GM18951 (cell line): ENCODE measurements at regions not wholly inside any gene's neighbourhood (a gene's known extent, or its start where the extent isn't known, plus 50 kb on each side); places are given as distances from the start of the nearest gene placed in this dataset.

ENCODE experiments used
- POLR2A ChIP-seq: IDR thresholded peaks from 4 replicates; pipeline ENCODE4 v1.6.1; 2011; ENCODE audit warnings: mild to moderate bottlenecking; ENCODE audit not compliant: insufficient read length, insufficient read depth; ENCODE audit errors: extremely low read depth
- in situ Hi-C: fragments of 300-500 bp; cut with MboI; formaldehyde crosslinking; loops from one replicate; pipeline ENCODE4 v1.12.0; 2022; ENCODE audit warnings: low sequenced_read_pairs, mixed read lengths, inconsistent platforms; ENCODE audit not compliant: unreplicated experiment

DNA sequence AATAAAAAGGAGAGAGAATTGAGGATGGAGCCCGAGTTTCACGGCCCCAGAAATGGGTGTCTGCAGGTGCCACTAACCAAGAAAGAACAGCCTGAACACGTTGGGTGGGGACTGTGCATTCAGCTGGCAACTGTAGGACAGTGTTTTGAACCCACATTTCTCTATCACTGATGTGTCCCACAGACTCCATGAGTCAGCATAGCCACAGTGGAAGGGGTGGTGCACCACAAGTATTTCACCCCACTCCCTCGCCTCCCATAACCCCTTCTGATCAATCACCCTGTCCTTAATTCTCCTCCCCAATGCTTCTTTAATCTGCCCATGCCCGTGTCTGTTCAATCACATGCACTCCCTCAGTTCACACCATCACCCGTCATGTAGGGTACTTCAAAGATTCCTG, 291.5 kb downstream of the ZNF516 start:
- TF ChIP-seq POLR2A = no peak

DNA sequence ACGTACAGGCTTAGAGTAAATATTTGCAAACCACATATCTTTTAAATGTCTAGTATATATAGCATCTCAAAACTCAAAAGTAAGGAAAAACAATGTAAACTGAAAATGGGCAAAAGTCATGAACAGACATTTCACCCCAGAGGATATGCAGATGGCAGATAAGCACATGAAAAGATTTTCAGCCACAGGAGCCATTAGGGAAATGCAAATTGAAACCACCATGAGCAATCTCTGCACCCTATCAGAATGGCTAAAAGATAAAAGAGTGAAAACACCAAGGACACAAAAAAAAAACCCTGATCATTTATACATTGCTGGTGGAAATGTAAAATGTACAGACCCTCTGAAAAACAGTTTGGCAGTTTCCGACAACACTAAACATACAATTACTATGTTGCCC, 292.7 kb downstream of the ZNF516 start:
- no peak for TF ChIP-seq POLR2A
- in situ Hi-C loops = no loop called here

More for the DNA sequence above, 291.5 kb downstream of the ZNF516 start:
- in situ Hi-C loops = no loop called here

DNA sequence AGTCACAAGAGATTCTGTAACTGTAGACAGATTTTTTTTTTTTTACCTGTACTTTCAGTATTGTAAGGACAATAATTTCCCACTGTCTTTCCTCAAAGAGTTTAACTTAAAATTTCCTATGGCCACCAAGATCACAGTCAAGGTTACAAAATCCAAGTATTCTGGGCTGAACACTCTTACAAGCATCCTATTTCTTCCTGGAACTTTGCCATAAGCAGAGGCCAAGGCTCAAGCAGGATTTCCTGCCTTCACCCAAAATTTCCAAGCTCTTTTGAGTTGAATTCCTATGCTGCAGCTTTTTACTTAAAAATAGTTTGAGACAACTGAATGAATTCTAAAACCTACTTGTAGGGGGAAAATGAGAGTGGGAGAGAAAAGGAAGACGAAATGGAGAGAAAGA, 299.4 kb downstream of the ZNF516 start:
- TF ChIP-seq POLR2A = no peak
- in situ Hi-C loops = no loop called here

DNA sequence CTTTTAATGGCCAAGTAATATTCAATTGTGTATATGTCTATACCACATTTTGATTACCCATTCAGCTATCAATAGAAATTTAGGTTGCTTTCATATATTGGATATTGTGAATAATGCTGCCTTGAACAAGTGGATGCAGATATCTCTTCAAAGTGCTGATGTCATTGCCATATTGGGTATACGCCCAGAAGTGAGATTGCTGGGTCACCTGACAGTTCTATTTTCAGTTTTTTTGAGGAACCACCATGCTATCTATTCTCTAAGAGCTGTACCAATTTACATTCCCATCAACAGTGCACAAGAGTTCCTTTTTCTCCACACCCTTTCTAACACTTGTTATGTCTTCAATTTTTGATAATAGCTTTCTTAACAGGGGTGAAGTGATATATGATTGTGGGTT, 306.9 kb downstream of the ZNF516 start:
- no peak for TF ChIP-seq POLR2A
- in situ Hi-C loops = no loop called here

DNA sequence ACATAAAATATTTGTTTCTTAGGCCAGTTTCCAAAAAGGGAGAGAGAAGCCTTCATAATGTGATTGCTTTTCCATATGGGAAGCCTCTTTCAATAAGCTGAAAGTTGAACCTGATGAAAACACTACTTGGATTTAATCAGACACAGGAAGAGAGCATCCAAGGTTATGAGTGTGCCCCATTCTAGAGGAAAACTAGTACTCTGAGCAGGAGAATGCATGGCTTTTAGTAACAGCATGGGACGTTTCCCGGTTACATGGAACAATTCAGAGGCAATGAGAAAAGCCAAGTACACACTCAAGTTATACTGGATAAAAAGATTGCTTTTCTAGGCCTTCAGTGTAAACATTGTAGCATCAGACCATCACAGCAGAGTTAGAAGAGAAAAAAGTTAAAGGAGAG, 315.8 kb downstream of the ZNF516 start:
- in situ Hi-C loops = no loop called here
- no peak for TF ChIP-seq POLR2A

DNA sequence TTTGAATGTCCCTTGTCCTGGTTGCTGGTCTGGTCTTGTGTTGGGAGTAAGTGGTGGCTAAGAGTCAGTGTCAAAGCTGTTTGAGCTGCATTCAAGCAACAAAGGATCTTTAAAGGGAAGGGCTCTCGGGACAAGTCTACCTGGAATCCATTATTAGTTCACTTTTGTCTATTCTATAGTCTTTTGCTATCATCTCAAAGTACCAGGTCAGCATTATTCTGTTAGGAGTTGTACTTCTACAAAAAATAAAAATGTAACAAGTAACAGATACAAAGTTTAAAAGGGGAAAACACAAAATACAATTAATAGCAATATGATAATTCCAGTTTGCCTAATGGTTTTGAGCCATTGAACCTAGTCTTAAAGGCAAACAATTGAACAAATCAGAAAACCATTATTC, 317.9 kb downstream of the ZNF516 start:
- in situ Hi-C loops = no loop called here
- no peak for TF ChIP-seq POLR2A

DNA sequence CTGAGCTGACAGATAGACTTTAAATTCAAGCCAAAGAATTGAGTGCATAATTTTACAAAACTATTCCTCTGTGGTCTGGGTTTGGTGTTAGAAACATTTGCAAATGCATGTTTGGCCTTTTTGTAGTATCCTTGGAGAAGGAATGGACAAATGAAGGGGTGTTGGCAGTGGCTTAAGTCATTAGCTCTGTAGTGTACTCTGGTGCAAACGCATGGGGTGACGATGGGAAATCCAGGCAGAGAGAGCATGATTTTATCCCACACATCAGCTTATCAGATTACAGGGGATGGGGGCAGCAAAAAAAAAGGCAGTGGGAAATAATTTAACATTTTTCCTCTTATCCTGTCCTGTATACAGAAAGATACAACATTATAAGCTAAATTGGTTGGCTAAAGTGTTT, 320.6 kb downstream of the ZNF516 start:
- in situ Hi-C loops = no loop called here

DNA sequence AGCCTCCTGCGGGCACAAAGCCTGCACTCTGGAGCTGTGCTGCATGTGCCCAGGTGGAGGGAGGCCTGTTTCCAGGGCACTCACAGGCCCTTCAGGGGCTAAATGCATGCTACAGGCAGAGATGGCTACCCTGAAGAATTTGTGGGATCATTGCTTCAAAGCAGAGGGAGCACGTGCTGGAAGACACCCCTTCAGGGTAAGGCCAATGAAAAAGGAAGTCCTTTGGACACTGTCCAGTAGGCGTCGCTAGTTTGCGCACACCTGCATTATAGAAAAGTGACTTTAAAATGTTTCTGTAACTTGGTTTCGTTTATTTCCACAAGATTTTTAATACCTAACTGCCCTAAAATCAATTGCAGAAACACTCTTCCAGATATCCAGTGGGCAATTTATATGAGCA, 325.3 kb downstream of the ZNF516 start:
- TF ChIP-seq POLR2A = no peak
- in situ Hi-C loops = no loop called here

More for the DNA sequence above, 320.6 kb downstream of the ZNF516 start:
- TF ChIP-seq POLR2A = no peak

DNA sequence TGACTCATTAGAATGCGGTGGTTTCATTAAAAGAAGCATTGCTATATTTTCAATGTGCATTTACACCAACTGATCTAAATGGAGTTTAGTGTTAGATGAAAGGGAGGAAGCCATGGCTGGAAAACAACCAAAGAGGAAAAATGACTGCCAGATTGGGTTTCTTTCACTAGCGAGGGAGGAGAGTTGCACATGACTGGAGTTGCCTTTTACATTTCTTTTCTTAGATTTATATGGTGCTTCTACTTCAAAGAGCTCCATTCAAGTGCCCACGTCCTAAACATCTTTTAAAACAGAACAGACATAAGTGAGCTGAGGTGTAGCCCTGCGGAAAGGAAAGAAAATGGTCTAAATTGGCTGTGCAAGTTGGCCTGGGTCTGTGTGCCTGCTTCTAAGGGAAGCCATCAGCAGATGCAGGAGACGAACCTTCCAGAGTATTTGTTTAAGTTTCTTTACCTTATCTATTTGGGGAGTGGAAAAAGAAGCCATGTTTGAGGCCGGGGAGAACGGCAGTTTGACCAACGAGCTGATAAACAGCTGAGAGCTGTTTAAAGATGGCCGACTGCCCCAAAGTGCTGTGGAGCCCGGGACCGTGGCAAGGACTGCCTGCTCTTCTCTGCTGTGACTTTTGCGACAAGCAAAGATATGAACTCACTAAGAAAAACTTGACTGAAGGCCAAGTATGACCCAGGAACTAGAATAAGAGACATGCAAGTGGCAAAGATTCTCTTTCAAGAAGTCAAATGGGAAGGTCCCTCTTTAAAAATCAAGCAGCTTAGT, 327.0 kb downstream of the ZNF516 start:
- in situ Hi-C loops = no loop called here
- no peak for TF ChIP-seq POLR2A

DNA sequence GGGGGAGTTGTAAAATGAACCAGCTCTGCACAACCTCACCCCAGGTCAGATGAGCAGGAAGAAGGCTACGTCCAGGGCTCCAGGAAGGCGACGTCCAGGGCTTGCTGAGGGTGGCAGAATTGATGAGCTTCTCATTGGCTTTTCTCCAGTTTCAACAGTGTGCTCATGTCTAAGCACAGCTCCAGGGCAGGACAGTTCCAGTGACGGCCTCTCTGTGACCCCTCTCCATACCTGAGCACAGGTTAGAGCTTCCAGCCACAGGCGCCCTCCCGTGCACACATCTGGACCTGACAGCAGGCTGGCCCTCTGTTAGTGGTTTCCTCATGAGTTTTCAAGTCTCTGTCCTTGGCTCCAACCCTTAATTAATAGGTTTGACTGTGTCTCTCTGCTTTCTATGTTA, 327.6 kb downstream of the ZNF516 start:
- in situ Hi-C loops = no loop called here

DNA sequence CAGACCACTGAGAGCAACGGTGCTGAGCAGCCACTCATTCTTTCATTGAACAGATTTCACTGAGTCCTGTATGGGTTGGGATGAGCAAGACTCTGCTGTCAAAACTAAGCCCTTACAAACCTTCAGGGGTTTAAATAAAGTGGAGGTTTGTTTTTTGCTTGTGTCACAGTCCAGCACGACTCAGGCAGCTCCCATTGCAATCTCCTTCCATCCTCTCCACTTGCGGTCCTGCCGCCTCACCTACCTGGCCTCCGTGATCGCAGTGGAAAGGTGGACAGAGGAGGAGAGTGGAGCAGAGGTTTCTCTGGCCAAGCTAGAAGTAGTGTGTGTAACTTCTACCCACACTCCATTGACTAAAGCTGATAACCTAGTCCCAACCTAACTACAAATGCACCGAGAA, 332.2 kb downstream of the ZNF516 start:
- TF ChIP-seq POLR2A = no peak
- in situ Hi-C loops = no loop called here

More for the DNA sequence above, 327.6 kb downstream of the ZNF516 start:
- TF ChIP-seq POLR2A = no peak

DNA sequence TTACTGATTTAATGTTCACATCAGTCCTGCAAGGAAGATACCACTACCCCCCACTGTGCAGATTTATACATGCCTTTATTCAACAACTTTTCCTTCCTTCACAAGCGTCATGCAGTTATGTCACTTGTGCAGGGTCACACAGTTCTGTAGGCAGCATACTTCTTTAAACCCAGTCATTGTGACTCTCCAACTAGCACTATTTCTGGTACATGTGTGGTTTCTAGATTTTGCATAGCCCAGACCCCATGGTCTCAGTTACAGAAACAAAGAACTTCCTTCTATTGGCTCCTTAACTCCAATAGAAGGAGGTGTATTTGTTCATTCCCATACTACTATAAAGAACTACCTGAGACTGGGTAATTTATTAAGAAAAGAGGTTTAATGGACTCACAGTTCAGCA, 333.1 kb downstream of the ZNF516 start:
- in situ Hi-C loops = no loop called here
- no peak for TF ChIP-seq POLR2A

DNA sequence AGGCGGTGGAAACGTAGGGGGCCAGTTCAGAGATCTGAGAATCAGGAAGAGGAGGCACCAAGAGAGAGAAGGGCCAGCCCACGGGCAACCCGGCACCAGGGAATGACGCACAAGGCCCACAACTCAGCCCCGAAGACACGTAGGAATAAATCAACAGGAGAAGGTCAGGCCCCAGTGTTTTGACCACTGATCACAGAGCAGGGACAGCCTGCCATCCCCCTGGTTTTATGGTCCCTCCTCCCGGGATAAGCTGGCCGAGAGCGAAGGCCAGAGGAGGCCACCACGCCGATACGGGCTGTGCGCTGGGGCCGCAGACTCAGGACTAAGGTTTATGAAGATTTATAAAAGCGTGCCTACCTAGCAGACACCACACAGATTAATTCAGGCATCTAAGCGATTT, 341.4 kb downstream of the ZNF516 start:
- TF ChIP-seq POLR2A = no peak
- in situ Hi-C loops = no loop called here

DNA sequence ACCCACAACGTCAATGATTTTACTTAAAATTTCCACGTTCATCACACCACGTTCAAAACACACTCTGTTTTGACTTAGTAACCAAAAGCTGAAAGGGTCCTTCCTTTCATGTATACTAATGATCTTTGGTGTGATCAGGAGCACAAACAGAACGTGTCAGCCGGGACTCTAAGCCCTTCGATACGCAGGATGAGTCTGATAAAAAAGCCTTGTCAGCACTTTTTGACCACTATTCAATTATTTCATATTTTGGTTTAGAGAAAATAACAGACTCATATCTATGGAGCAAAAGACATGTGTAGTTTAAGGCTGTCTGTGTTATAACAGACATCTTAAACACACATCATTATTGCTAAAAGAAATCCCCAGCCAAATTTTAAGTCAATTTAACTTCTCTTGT, 345.3 kb downstream of the ZNF516 start:
- TF ChIP-seq POLR2A = no peak
- in situ Hi-C loops = no loop called here
